HG02610 (cell line): ENCODE measurements at regions not wholly inside any gene's neighbourhood (a gene's known extent, or its start where the extent isn't known, plus 50 kb on each side); places are given as distances from the start of the nearest gene placed in this dataset.
A peak's percentile ranks its signal among the peaks of the same experiment; 100 is the strongest.
"Not testable (repeated sequence)": the region's sequence is repeated elsewhere in the genome, so short reads cannot be mapped to it uniquely, and the experiment has no call there.

ENCODE experiments used
- ATAC-seq: cut with Tn5 transposase; IDR thresholded peaks from one replicate; pipeline ENCODE4 v1.9.1; 2021; ENCODE audit warnings: mild to moderate bottlenecking, moderate library complexity; ENCODE audit not compliant: unreplicated experiment

GRCh38 chr15:31177951-31178350 is 76.4 kb upstream of the TRPM1 start:
- no peak for ATAC-seq

GRCh38 chr15:31178705-31179104 is 77.2 kb upstream of the TRPM1 start:
- ATAC-seq, result no peak

- no peak for ATAC-seq
These were observed 78.2 kb upstream of the TRPM1 start for GRCh38 chr15:31179693-31180092.

- ATAC-seq, result no peak
These were observed 91.8 kb upstream of the TRPM1 start for GRCh38 chr15:31193291-31193690.

- no peak for ATAC-seq
These were observed 94.3 kb upstream of the TRPM1 start for GRCh38 chr15:31195871-31196270.

- peak; percentile 70 for ATAC-seq
These were observed 96.2 kb upstream of the TRPM1 start for GRCh38 chr15:31197497-31198414.

GRCh38 chr15:31200735-31201151 is 99.2 kb upstream of the TRPM1 start:
- no peak for ATAC-seq

GRCh38 chr15:31202953-31203352 is 101.4 kb upstream of the TRPM1 start:
- ATAC-seq, result peak; percentile 68

- ATAC-seq, result no peak
These were observed 102.5 kb upstream of the TRPM1 start for GRCh38 chr15:31203999-31204398.

GRCh38 chr15:31206386-31207181 is 105.1 kb upstream of the TRPM1 start:
- no peak for ATAC-seq

GRCh38 chr15:31207246-31207645 is 105.7 kb upstream of the TRPM1 start:
- ATAC-seq, result no peak

- ATAC-seq, result not testable (repeated sequence)
These were observed 106.3 kb upstream of the TRPM1 start for GRCh38 chr15:31207861-31208260.

GRCh38 chr15:31208817-31209216 is 107.3 kb upstream of the TRPM1 start:
- ATAC-seq, result no peak

- ATAC-seq, result no peak
These were observed 109.8 kb upstream of the TRPM1 start for GRCh38 chr15:31211353-31211752.

- no peak for ATAC-seq
These were observed 111.0 kb upstream of the TRPM1 start for GRCh38 chr15:31212326-31213080.

- no peak for ATAC-seq
These were observed 112.3 kb upstream of the KLF13 start for GRCh38 chr15:31214158-31214863.

- ATAC-seq, result no peak
These were observed 111.7 kb upstream of the KLF13 start for GRCh38 chr15:31214864-31215489.

- peak; percentile 73 for ATAC-seq
These were observed 111.0 kb upstream of the KLF13 start for GRCh38 chr15:31215490-31216214.

- peak; percentile 28 for ATAC-seq
These were observed 110.3 kb upstream of the KLF13 start for GRCh38 chr15:31216215-31216911.
